GM20000 (cell line): ENCODE measurements at regions not wholly inside any gene's neighbourhood (a gene's known extent, or its start where the extent isn't known, plus 50 kb on each side); places are given as distances from the start of the nearest gene placed in this dataset.

Experiments used
- DNase-seq: peaks from one replicate; pipeline ENCODE4 v3.0.0; 2012; ENCODE audit warnings: low spot score
- TF ChIP-seq, protein P1 (sequence below): IDR thresholded peaks from 2 replicates; pipeline ENCODE4 v1.5.1; 2012; ENCODE audit warnings: mild to moderate bottlenecking, control low read depth; ENCODE audit errors: extremely low read depth, missing control alignments

DNA sequence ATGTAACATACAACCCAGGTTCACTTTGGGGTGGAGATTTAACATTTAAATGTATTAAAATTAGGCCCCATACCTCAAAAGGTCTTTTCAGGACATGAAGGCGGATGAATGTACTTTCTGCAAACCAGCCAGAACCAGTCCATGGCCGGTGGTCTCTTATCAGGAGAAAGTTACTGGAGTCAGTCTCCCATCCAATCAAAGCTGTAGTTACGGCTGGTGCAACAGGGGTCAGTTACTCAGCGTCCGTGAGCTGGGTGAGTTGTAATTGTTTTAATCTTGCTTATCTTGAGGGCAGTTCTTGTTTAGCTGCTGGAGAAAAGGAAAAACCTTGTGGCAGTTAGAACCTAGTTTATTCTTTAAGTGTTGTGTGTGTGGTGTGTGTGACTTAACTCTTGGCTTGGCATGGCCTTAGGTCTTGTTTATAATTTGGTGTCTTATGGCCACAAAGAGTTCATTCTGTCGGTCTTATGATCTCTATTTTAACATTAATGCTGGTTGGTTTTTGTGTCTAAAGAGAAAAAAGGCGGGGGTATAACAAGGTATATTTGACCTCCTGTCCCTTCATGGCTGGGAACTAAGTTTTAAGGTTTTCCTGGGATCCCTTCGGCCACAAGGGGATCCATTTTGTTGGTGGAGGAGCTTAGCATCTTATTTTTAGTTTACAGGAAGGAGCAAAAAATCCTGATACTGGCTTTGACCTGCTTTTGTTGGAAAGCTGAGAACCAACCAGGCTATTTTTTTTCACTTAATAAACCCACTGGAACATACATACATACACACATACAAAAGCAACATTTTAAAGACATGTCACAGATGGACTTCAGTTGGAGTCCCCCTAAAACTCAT is 143.5 kb upstream of the NCK2 start:
- DNase-seq: no peak
- TF ChIP-seq, protein P1, sequence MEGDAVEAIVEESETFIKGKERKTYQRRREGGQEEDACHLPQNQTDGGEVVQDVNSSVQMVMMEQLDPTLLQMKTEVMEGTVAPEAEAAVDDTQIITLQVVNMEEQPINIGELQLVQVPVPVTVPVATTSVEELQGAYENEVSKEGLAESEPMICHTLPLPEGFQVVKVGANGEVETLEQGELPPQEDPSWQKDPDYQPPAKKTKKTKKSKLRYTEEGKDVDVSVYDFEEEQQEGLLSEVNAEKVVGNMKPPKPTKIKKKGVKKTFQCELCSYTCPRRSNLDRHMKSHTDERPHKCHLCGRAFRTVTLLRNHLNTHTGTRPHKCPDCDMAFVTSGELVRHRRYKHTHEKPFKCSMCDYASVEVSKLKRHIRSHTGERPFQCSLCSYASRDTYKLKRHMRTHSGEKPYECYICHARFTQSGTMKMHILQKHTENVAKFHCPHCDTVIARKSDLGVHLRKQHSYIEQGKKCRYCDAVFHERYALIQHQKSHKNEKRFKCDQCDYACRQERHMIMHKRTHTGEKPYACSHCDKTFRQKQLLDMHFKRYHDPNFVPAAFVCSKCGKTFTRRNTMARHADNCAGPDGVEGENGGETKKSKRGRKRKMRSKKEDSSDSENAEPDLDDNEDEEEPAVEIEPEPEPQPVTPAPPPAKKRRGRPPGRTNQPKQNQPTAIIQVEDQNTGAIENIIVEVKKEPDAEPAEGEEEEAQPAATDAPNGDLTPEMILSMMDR: no peak

- TF ChIP-seq, protein P1: no peak
- DNase-seq: no peak
Measured at GRCh38 chr2:105600602-105600948, 144.1 kb upstream of the NCK2 start.

- TF ChIP-seq, protein P1: no peak
- no peak for DNase-seq
Measured at GRCh38 chr2:105600037-105600442, 144.7 kb upstream of the NCK2 start.

DNA sequence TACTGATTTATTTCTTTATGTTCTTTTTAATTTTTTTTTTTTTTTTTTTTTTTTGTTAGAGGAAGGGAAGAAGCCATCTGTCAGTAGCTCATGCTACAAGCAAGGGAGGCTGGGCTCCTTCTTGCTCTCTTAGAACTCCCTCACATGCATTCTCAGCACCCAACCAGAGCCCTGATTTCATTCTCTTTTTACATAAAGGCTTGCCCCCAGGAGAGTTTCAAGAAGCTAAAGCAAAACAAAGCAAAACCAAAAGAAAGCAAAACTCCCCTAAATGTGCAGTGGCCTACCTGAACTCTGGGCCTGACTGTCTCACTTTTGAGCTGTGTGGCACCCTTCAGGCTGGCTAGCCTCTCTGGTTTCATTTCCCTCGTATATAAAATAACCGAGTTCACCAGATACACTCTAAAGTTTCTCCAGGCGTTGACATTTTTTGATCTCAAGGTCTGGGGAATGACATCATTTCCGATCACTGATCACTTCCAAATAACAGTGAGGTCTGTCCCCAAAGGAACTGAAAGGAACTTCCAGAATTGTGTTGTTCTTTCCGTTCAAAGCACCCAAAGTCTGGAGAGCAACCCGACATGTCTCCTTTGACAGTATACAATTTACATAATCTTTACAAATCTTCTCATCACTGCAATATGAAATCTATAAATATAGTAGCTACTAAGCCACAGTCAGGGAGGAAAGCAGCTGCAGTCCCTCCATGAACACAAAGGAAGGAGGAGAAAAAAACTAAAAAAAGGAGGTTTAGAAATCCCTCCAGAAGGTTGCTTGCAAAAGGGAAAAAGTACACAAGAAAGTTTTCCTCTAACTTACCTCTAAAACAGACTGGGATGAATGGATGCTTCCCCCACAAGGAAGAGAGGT is 145.6 kb upstream of the NCK2 start:
- TF ChIP-seq, protein P1: no peak
- DNase-seq: no peak

GRCh38 chr2:105597806-105598803 is 146.6 kb upstream of the NCK2 start:
- TF ChIP-seq, protein P1: no peak
- DNase-seq: no peak

GRCh38 chr2:105597011-105597805 is 147.5 kb upstream of the NCK2 start:
- DNase-seq: no peak

More at GRCh38 chr2:105597011-105597805, 147.5 kb upstream of the NCK2 start:
- TF ChIP-seq, protein P1: no peak
